ENCODE measurements at regions not wholly inside any gene's neighbourhood (a gene's known extent, or its start where the extent isn't known, plus 50 kb on each side); places are given as distances from the start of the nearest gene placed in this dataset.

DNA sequence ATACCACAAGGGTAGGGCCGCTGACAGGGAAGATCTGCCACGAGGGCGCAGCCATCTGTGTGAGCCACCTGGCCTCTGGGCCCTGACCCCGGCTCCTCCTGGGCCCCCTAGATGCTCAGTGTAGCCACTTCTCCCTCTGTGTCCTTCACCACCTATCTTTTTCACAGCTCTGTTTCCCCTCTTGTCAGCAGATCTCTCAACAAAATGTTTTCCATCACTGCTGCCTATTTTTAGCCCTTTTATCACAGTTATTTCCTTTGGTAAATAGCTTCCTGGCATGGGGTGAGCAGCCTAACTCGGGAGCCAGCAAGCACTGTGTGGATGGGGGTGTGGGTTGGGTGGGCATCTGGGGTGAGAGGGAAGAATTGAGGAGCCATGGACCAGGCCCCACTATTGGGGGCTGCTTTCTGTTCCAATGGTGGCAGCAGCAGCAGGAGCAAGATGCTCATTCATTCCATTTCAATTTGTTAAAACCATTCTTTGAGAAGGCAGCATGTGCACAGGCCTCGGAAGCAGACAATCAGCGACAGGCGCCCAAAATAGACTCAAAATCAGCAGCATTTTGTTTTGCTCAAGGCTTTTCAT, 135.2 kb upstream of the NAV2 start:
- Histone ChIP-seq H3K36me3 (ENCODE audit: insufficient read depth, low read length) (no peaks in the 10 kb centered on the region), H3K27me3 (ENCODE audit: insufficient read depth, low read depth, low read length) (no peaks in the 10 kb centered on the region), H3F3A (ENCODE audit: insufficient read depth, low read length, poor library complexity, severe bottlenecking) (peaks cover 3% of the 10 kb centered on the region), H3K9me3 (ENCODE audit: low read length) (no peaks in the 10 kb centered on the region), H3K79me2 (replicated peaks; ENCODE audit: insufficient read depth, low read length) (no peaks in the 10 kb centered on the region), H3K27ac (ENCODE audit: low read length) (peak overlapping the region; percentile 91), H4K20me1 (ENCODE audit: insufficient read depth) (no peaks in the 10 kb centered on the region), H2AFZ (ENCODE audit: low read depth, low read length) (peak overlapping the region; percentile 69), H3K4me3 (ENCODE audit: low read length) (peak overlapping the region; percentile 39), H3K9ac (ENCODE audit: low read length) (peak overlapping the region; percentile 69), H3K4me2 (ENCODE audit: low read length) (peak overlapping the region; percentile 67), H3K9me2 (ENCODE audit: insufficient read depth, low read length) (no peaks in the 10 kb centered on the region)
- TF ChIP-seq, protein P1, sequence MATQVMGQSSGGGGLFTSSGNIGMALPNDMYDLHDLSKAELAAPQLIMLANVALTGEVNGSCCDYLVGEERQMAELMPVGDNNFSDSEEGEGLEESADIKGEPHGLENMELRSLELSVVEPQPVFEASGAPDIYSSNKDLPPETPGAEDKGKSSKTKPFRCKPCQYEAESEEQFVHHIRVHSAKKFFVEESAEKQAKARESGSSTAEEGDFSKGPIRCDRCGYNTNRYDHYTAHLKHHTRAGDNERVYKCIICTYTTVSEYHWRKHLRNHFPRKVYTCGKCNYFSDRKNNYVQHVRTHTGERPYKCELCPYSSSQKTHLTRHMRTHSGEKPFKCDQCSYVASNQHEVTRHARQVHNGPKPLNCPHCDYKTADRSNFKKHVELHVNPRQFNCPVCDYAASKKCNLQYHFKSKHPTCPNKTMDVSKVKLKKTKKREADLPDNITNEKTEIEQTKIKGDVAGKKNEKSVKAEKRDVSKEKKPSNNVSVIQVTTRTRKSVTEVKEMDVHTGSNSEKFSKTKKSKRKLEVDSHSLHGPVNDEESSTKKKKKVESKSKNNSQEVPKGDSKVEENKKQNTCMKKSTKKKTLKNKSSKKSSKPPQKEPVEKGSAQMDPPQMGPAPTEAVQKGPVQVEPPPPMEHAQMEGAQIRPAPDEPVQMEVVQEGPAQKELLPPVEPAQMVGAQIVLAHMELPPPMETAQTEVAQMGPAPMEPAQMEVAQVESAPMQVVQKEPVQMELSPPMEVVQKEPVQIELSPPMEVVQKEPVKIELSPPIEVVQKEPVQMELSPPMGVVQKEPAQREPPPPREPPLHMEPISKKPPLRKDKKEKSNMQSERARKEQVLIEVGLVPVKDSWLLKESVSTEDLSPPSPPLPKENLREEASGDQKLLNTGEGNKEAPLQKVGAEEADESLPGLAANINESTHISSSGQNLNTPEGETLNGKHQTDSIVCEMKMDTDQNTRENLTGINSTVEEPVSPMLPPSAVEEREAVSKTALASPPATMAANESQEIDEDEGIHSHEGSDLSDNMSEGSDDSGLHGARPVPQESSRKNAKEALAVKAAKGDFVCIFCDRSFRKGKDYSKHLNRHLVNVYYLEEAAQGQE (IDR thresholded peaks at IDR 0.05; ENCODE audit: borderline replicate concordance), result no peak
- TF ChIP-seq SMC3 (conservative IDR thresholded peaks at IDR 0.05; ENCODE audit: poor library complexity) (no peak), EP300 (conservative IDR thresholded peaks at IDR 0.05; ENCODE audit: poor library complexity, severe bottlenecking) (no peak), POLR2AphosphoS5 (IDR thresholded peaks at IDR 0.05) (peak; percentile 52)

DNA sequence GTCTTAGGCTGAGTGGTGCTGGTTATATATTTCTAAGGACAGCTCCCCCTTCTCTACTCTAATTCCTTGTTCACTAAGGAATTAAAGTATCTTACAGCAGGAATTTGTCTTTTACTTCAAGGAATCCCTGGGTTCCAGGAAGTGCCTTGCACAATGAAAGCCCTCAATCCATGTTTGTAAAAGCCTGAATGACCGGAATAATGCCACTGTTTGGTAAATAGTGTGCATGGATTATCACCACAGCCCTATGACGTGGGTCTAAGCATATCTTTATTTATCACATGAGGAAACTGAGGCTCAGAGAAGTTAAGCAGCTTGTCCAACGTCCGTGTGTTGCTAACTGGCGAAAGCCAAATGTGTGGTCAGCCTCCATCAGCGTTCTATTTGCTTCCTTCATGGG, 135.7 kb upstream of the NAV2 start:
- no peaks in the 10 kb centered on the region for H3K9me3 ChIP-seq (ENCODE audit: low read length)
- peak overlapping the region; percentile 42 for H3K4me2 ChIP-seq (ENCODE audit: low read length)
- H4K20me1 ChIP-seq (ENCODE audit: insufficient read depth), result no peaks in the 10 kb centered on the region
- H3K36me3 ChIP-seq (ENCODE audit: insufficient read depth, low read length), result no peaks in the 10 kb centered on the region
- H3K9ac ChIP-seq (ENCODE audit: low read length), result peak overlapping the region; percentile 69
- H3K4me3 ChIP-seq (ENCODE audit: low read length), result no peak overlapping the region
- no peak overlapping the region for H2AFZ ChIP-seq (ENCODE audit: low read depth, low read length)
- H3F3A ChIP-seq (ENCODE audit: insufficient read depth, low read length, poor library complexity, severe bottlenecking), result peaks cover 3% of the 10 kb centered on the region
- H3K27ac ChIP-seq (ENCODE audit: low read length), result peak overlapping the region; percentile 91
- TF ChIP-seq, protein P1 (IDR thresholded peaks at IDR 0.05; ENCODE audit: borderline replicate concordance), result no peak
- TF ChIP-seq POLR2AphosphoS5 (IDR thresholded peaks at IDR 0.05) (no peak), MXI1 (conservative IDR thresholded peaks at IDR 0.05; ENCODE audit: poor library complexity, severe bottlenecking) (no peak), TAF1 (IDR thresholded peaks at IDR 0.05; ENCODE audit: low read depth) (no peak), RAD21 (conservative IDR thresholded peaks at IDR 0.05) (no peak), SMC3 (conservative IDR thresholded peaks at IDR 0.05; ENCODE audit: poor library complexity) (no peak), EZH2 (IDR thresholded peaks at IDR 0.05; ENCODE audit: borderline replicate concordance, insufficient read depth, low read length, poor library complexity, severe bottlenecking) (no peak), EP300 (conservative IDR thresholded peaks at IDR 0.05; ENCODE audit: poor library complexity, severe bottlenecking) (no peak)
- TF ChIP-seq, protein P2, sequence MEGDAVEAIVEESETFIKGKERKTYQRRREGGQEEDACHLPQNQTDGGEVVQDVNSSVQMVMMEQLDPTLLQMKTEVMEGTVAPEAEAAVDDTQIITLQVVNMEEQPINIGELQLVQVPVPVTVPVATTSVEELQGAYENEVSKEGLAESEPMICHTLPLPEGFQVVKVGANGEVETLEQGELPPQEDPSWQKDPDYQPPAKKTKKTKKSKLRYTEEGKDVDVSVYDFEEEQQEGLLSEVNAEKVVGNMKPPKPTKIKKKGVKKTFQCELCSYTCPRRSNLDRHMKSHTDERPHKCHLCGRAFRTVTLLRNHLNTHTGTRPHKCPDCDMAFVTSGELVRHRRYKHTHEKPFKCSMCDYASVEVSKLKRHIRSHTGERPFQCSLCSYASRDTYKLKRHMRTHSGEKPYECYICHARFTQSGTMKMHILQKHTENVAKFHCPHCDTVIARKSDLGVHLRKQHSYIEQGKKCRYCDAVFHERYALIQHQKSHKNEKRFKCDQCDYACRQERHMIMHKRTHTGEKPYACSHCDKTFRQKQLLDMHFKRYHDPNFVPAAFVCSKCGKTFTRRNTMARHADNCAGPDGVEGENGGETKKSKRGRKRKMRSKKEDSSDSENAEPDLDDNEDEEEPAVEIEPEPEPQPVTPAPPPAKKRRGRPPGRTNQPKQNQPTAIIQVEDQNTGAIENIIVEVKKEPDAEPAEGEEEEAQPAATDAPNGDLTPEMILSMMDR (IDR thresholded peaks at IDR 0.05; ENCODE audit: poor library complexity, severe bottlenecking), result no peak
- no peaks in the 10 kb centered on the region for H3K79me2 ChIP-seq (replicated peaks; ENCODE audit: insufficient read depth, low read length)
- H3K27me3 ChIP-seq (ENCODE audit: insufficient read depth, low read depth, low read length), result no peaks in the 10 kb centered on the region
- H3K9me2 ChIP-seq (ENCODE audit: insufficient read depth, low read length), result no peaks in the 10 kb centered on the region

All from neural cell (in vitro differentiated cells).